ENCODE measurements at regions not wholly inside any gene's neighbourhood (a gene's known extent, or its start where the extent isn't known, plus 50 kb on each side); places are given as distances from the start of the nearest gene placed in this dataset.

- no CpG with 5 or more reads among the region's 2 CpGs for WGBS, 2 experiments (ENCODE audit: extremely low coverage in 2 of 2, insufficient read length in 1 of 2)
- TF ChIP-seq BHLHE40 (IDR thresholded peaks at IDR 0.05; ENCODE audit: low read depth, low read length) (no peak), NFE2L2 (IDR thresholded peaks at IDR 0.05; ENCODE audit: low read depth, low read length) (no peak), CHD1 (IDR thresholded peaks at IDR 0.05; ENCODE audit: low read depth, low read length) (no peak), RAD21 (IDR thresholded peaks at IDR 0.05; ENCODE audit: low read length) (no peak), MXI1 (IDR thresholded peaks at IDR 0.05; ENCODE audit: borderline replicate concordance, low read depth, low read length) (no peak), RCOR1 (IDR thresholded peaks at IDR 0.05; ENCODE audit: insufficient replicate concordance, low read length) (no peak)
- H2AK5ac ChIP-seq (ENCODE audit: low read depth, low read length), result no peak overlapping the region
- POLR2A ChIA-PET (ENCODE audit: unreplicated experiment), result no interaction called here
- no peak overlapping the region for H4K91ac ChIP-seq (ENCODE audit: insufficient read depth, low read depth, low read length)
- no peak overlapping the region for H3K4ac ChIP-seq (ENCODE audit: low read depth, low read length)
- no peak overlapping the region for H3K18ac ChIP-seq (ENCODE audit: low read depth, low read length)
- no peaks in the 10 kb centered on the region for H3K79me1 ChIP-seq (ENCODE audit: low read depth in 1 of 2, low read length in 2 of 2)
- H2BK20ac ChIP-seq (ENCODE audit: low read depth, low read length), result peak overlapping the region; percentile 34
- DNase-seq, result peak; percentile 32
- H3K27ac ChIP-seq (ENCODE audit: insufficient read depth, low read length), result peak overlapping the region; percentile 92; the same call in 1 of the 2 replicates
- CTCF ChIA-PET, result no interaction called here
- H3K4me2 ChIP-seq (ENCODE audit: low read depth, low read length), result no peak overlapping the region
- H4K8ac ChIP-seq (ENCODE audit: low read depth in 2 of 2, low read length in 2 of 2), result no peak overlapping the region
- no peaks in the 10 kb centered on the region for H3K27me3 ChIP-seq (ENCODE audit: control insufficient read depth, insufficient read depth, low read length)
- H4K5ac ChIP-seq (ENCODE audit: low read depth, low read length), result peak overlapping the region; percentile 97; the same call in 1 of the 2 replicates
- intact Hi-C loops (cut with micrococcal nuclease), result no loop called here
- H3K9me1 ChIP-seq (ENCODE audit: insufficient read depth, low read length), result no peaks in the 10 kb centered on the region
- no TSS peak for BruUV-seq (replicated peaks)
- H4K20me1 ChIP-seq (ENCODE audit: insufficient read depth, low read length), result no peaks in the 10 kb centered on the region
- no peak overlapping the region for H3K14ac ChIP-seq (replicated peaks; ENCODE audit: low read depth, low read length)
- H3K56ac ChIP-seq (ENCODE audit: extremely low read depth, insufficient read depth, low read length), result no peak overlapping the region
- 0 out of 3 replicates have a peak overlapping the region, but pooled peaks have one; percentile 34 for H2BK15ac ChIP-seq (ENCODE audit: low read depth, low read length)
- H3K9me3 ChIP-seq (ENCODE audit: control insufficient read depth, insufficient read depth, low read length), result no peaks in the 10 kb centered on the region
- no peak overlapping the region for H3K9ac ChIP-seq (ENCODE audit: low read depth, low read length)
- H3K23ac ChIP-seq (ENCODE audit: low read depth, low read length), result no peak overlapping the region
- ATAC-seq (ENCODE audit: low read depth), result peak; percentile 80
- H3K36me3 ChIP-seq (ENCODE audit: control insufficient read depth, insufficient read depth, low read length), result no peaks in the 10 kb centered on the region
- in situ Hi-C loops (cut with MboI; ENCODE audit: low sequenced_read_pairs), result no loop called here
- H2AK9ac ChIP-seq (replicated peaks; ENCODE audit: low read depth, low read length, poor library complexity), result no peak overlapping the region
- no peak overlapping the region for H2BK5ac ChIP-seq (ENCODE audit: low read depth, low read length, poor library complexity, severe bottlenecking)
- H3K4me1 ChIP-seq (ENCODE audit: control insufficient read depth, insufficient read depth, low read length), result peaks cover 10% of the 10 kb centered on the region
- dilution Hi-C loops (cut with HindIII; ENCODE audit: low sequenced_read_pairs, unreplicated experiment), result no loop called here
- no peak overlapping the region for H3K4me3 ChIP-seq (ENCODE audit: insufficient read depth, low read depth, low read length)
- H2BK120ac ChIP-seq (ENCODE audit: low read depth, low read length), result peak overlapping the region; percentile 35; the same call in 1 of the 2 replicates
- no peak overlapping the region for H2AFZ ChIP-seq (replicated peaks; ENCODE audit: low read length, poor library complexity)
These were observed 374.9 kb upstream of the CELF2 start for GRCh38 chr10:10642751-10643150.

All from IMR-90 (cell line).